NCI-H2196 treated with DMSO at 0.1 percent for 48 hours (cell line): ENCODE measurements at regions not wholly inside any gene's neighbourhood (a gene's known extent, or its start where the extent isn't known, plus 50 kb on each side); places are given as distances from the start of the nearest gene placed in this dataset.
"Not testable (repeated sequence)": the region's sequence is repeated elsewhere in the genome, so short reads cannot be mapped to it uniquely, and the experiment has no call there.

Experiments used
- DNase-seq: peaks from one replicate; lab custom pipeline; 2025; ENCODE audit not compliant: unreplicated experiment; lab: John Stamatoyannopoulos, UW

GRCh38 chr13:62234780-62235440 is 819.3 kb upstream of the PCDH20 start:
- DNase-seq: no peak

DNA sequence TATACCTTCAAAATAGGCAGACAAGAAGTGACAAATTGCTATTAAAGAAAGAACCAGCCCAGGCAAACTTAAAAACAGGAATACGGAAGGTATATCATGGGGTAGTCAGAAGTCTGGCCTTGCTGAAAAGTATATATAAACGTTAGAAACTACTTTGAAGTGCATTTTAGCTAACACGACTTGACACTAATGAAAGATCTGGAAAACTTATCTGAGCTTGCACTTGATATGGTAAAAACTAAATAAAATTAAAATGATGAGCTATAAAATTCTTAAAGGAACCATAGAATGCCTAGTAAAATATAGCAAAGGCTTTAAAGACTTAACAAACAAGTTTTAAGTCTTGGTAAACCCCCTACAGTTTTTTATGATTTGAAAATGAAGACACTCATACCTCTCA is 795.3 kb upstream of the PCDH20 start:
- DNase-seq: no peak

DNA sequence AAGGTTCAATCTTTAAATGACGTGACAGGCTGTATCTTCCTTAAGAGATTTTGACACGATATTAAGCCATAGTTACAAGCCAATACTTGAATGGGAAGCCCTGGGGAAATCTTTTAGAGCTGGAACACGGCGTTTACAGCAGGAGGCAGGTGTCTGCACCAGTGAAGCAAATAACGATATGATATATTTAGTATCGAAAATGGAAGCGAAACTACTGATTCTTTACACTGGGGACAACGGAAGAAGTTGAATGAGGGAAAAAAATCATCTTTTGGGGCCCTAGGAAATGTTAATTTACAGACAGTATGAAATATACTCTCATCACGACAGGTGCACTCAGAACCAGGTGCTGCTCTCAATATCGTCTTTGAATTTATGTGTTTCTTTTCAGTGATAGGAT is 793.9 kb upstream of the PCDH20 start:
- no peak for DNase-seq

GRCh38 chr13:62207388-62207787 is 791.7 kb upstream of the PCDH20 start:
- no peak for DNase-seq

- no peak for DNase-seq
These were observed 790.5 kb upstream of the PCDH20 start for GRCh38 chr13:62206165-62206564.

GRCh38 chr13:62205273-62205672 is 789.6 kb upstream of the PCDH20 start:
- no peak for DNase-seq

GRCh38 chr13:62194371-62194770 is 778.7 kb upstream of the PCDH20 start:
- DNase-seq: no peak

- no peak for DNase-seq
These were observed 778.3 kb upstream of the PCDH20 start for GRCh38 chr13:62193919-62194318.

DNA sequence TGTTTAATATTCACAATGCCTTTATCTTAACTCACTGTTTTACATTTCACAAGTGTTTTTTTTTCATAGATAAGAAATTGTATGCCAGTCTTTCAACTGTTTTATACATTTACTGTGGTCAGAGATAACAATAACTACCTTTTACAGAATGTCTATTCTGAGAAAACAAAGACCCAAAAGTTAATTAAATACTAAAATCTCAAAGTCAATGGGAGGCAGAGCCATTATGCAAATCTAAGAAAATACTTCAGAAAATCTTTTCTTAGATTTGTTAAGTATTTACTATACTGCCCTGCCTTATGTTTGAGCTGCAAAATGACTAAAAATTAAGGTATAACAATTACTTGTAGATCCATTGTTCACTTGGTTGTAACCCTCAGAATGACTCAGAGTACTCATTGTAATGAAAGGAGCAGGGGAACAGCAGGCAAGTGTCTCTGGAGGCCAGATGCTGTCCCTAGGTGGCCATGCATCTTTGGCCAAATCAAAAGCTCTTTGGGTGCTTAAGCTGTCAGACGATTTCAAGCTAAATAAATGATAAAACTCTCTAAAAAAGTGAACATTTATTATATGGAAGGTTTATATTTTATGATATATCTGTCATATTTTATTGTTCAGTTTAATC is 770.1 kb upstream of the PCDH20 start:
- no peak for DNase-seq

DNA sequence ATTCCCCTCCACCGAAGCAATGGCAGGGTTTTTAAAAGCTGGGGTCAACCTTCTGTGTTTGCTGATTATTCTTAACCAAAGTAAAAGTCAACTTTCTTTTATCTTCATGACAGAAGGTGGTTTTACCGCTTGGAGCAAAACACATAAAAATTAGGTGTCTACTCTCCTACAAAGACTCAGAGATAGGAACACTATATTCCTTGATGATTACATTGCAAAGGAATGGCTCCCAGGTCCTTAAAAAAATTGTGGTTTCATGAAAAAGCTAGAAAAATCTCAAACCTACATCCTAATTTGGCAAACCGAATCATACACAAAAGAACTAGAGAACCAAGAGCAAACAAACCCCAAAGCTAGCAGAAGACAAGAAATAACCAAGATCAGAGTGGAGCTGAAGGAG is 760.4 kb upstream of the PCDH20 start:
- DNase-seq: no peak

- DNase-seq: no peak
These were observed 758.3 kb upstream of the PCDH20 start for GRCh38 chr13:62173958-62174357.

DNA sequence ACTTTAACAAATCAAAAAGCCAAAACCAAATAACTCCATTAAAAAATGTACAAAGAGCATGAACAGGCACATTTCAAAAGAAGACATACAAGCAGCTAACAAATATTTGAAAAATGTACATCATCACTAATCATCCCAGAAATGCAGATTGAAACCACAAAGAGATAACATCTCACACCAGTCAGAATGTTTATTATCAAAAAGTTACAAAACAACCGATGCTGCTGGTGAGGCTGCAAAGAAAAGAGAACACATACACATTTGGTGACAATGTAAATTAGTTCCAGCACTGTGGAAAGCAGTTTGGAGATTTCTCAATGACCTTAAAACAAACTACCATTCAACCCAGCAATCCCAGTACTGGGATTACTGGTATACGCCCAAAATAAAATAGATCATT is 756.0 kb upstream of the PCDH20 start:
- DNase-seq: no peak

DNA sequence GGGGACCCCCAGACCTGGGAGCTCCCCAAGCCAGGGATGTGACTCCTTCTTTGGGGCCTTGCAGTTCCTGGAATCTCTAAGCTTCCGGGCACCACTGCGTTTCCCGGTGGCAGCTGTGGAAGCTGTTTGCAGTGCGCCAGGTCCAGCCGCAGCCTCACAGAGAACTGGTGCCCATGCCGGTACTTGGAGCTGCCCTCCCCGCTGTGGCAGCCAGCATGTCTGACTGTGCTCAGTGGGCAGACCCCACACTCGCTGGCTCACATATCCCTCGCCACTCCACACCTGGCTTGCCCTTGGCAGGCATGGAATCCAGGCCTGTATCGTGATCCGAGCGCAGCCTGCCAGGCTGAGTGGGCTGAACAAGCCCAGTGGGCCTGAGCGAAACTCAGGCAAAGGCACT is 753.2 kb upstream of the PCDH20 start:
- DNase-seq: no peak

GRCh38 chr13:62167650-62168172 is 752.1 kb upstream of the PCDH20 start:
- DNase-seq: no peak

DNA sequence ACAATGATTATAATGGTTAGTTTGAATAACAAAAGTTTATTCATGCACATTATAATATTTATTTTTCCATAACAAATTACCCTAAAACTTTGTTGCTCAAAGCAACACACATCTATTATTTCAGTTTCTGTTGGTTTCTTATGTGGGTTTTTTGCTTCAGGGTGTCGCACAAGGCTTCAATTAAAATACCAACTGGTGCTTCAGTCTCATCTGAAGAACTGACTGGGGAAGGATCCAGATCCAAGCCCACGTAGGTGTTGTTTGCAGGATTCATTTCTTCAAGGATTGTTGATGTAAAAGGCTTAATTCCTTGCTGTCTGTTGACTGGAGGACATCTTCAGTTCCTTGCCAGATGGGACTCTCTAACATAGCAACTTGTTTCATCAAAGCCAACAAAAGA is 747.2 kb upstream of the PCDH20 start:
- no peak for DNase-seq

DNA sequence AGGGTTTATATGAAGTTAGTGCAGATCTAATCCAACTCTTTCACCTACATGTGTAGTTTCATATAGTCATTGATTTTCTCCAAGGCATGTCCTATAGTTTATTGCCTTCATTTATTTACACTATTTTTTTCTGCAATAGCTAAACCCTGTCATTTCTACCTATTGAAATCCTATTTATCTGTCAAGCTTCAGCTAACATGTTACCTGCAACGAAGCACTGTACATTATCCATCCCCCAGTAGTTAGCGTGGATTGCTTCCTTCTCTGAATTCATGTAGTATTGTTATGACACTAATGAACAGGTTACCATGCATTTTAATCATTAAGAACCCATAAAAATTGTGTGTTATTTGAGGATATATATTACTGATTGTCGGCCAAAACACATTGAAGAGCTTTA is 742.9 kb upstream of the PCDH20 start:
- no peak for DNase-seq

GRCh38 chr13:62151724-62152123 is 736.1 kb upstream of the PCDH20 start:
- DNase-seq: not testable (repeated sequence)

DNA sequence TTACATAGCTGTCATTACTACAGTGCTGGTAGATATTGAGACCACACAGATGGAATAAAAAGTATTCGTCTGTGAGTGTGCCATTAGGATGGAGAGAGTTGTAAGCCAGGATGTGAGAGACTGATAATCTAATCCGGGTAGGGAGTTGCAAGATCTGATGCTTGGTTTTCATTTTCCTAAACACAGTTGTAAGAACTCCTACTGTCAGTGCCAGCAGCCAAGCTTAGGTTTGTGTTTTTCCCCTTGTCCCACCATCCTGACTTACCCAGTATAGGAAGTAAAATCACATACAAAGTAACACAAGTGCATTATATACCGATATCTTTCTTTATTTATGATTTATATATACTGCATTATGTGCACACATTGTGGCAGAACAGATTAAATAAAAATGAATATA is 726.4 kb upstream of the PCDH20 start:
- no peak for DNase-seq

- no peak for DNase-seq
These were observed 723.9 kb upstream of the PCDH20 start for GRCh38 chr13:62139597-62139996.

- DNase-seq: no peak
These were observed 722.2 kb upstream of the PCDH20 start for GRCh38 chr13:62137629-62138405.

- no peak for DNase-seq
These were observed 716.0 kb upstream of the PCDH20 start for GRCh38 chr13:62131604-62132003.
